MM.1S (cell line): ENCODE measurements at regions not wholly inside any gene's neighbourhood (a gene's known extent, or its start where the extent isn't known, plus 50 kb on each side); places are given as distances from the start of the nearest gene placed in this dataset.

Source experiments
- EZH2 ChIP-seq: fragments of 300-600 bp; sonication (generic); optimal IDR thresholded peaks from 2 replicates; pipeline ENCODE3; 2017; ENCODE audit warnings: low read depth, mild to moderate bottlenecking, antibody characterized with exemption, low read length, mixed read lengths
- TF ChIP-seq, protein P1 (sequence below): fragments of 300-600 bp; sonication (generic); IDR thresholded peaks from 2 replicates; pipeline ENCODE4 v1.5.1; 2016; ENCODE audit warnings: antibody characterized with exemption, low read length, mixed read lengths

DNA sequence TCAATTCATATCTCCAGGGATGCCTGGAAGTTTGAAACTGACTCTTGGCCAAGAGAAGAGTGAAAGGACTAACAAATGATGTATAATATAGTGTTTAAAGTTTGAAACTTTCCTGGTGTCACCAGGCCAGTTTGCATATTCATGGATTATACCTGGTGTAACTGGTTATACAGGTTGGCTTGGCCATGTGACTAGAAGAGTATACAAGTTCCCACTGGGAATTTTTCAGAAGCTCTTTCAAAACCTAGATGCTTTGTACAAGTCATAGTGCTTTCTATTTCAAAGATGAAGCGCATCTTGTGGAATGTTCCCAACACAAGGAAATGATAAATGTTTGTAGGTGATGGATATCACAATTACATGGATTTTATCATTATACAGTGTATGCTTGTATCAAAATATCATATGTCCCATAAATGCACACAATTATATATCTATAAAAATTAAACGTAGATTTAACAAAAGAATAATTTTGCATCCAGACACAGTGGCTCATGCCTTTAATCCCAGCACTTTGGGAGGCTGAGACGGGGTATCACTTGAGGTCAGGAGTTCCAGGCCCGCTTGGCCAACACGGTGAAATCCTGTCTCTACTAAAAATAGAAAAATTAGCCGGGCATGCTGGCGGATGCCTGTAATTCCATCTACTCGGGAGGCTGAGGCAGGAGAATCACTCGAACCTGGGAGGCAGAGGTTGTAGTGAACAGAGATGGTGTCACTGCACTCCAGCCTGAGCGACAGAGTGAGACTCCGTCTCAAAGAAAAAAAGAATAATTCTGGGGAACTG lies 1420.2 kb downstream of the GRIK2 start:
- TF ChIP-seq, protein P1, sequence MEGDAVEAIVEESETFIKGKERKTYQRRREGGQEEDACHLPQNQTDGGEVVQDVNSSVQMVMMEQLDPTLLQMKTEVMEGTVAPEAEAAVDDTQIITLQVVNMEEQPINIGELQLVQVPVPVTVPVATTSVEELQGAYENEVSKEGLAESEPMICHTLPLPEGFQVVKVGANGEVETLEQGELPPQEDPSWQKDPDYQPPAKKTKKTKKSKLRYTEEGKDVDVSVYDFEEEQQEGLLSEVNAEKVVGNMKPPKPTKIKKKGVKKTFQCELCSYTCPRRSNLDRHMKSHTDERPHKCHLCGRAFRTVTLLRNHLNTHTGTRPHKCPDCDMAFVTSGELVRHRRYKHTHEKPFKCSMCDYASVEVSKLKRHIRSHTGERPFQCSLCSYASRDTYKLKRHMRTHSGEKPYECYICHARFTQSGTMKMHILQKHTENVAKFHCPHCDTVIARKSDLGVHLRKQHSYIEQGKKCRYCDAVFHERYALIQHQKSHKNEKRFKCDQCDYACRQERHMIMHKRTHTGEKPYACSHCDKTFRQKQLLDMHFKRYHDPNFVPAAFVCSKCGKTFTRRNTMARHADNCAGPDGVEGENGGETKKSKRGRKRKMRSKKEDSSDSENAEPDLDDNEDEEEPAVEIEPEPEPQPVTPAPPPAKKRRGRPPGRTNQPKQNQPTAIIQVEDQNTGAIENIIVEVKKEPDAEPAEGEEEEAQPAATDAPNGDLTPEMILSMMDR: no peak
- TF ChIP-seq EZH2: no peak
